HG03432 (cell line): ENCODE measurements at regions not wholly inside any gene's neighbourhood (a gene's known extent, or its start where the extent isn't known, plus 50 kb on each side); places are given as distances from the start of the nearest gene placed in this dataset.

Experiments
- ATAC-seq: cut with Tn5 transposase; IDR thresholded peaks from one replicate; pipeline ENCODE4 v1.9.1; 2021; ENCODE audit warnings: mild to moderate bottlenecking, moderate library complexity; ENCODE audit not compliant: unreplicated experiment

DNA sequence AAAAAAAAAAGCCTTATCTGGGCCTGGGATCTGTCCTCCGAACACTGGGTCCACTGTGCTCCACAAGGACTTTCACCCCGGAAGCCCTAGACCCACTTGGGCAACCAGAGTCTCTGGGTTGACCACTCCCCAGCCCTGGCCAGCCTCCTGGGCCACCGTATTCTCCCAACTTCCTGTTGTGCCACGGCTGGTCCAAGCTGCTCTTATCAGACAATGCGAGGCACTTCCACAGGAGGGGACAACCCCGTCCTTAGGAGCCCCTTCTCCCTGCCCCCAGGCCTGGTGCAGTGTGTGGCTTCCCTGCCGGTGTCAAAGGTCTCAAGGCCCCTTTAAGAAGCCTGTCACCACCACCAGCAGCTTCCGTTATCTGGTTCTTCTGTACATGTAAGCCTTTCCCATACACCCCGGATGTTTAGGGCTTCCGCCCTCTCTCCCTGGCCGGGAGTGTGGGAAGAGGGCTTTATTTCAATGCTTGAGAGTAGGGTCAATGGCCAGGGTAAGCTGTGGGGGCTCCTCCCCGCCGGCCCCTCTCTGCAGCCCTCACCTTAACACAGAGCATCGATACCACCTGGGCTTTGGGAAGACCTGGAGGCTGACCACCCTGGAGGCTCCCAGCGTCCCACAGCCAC lies 313.0 kb downstream of the SEC14L1 start:
- ATAC-seq, result no peak

DNA sequence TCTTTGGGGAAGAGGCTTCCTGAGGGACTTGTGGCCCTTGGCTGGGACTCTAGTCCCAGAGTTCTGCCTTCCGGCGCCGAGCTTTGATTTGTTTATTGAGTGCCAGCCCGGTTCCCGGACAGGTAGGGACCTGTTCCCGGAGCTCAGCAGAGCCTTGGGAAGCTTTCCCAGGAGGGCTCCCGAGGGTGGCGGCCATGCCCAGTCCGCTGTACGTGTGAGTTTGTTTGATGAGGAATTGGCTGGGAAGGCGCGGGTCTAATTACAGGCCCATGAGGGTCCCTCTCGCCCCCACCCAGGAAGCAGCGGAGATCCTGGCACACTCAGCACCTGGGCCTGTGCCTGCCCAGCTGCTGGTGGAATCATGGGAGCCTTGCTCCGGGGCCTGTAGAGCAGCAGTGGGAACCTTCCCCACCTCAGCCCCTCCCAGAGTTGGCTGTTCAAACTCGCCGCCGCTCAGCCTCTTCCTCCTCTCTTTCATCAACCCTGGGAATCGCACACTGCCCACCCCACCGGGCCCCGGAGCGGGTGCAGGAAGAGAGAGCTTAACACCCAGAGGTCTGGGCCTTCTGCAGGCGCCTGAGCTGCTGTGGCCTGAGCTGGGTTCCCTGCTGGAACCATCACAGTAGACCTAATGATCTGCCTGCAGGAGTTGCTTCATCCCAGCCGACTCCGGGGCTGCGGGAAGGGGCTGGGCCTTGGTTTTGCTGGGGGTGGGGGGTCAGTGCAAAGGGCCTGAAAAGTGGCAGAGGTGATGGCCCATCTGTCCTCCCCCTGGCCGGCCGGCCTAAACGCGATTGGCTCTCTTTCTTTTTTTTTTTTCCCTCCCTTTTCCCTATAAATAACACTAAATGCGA lies 313.7 kb downstream of the SEC14L1 start:
- ATAC-seq, result no peak

DNA sequence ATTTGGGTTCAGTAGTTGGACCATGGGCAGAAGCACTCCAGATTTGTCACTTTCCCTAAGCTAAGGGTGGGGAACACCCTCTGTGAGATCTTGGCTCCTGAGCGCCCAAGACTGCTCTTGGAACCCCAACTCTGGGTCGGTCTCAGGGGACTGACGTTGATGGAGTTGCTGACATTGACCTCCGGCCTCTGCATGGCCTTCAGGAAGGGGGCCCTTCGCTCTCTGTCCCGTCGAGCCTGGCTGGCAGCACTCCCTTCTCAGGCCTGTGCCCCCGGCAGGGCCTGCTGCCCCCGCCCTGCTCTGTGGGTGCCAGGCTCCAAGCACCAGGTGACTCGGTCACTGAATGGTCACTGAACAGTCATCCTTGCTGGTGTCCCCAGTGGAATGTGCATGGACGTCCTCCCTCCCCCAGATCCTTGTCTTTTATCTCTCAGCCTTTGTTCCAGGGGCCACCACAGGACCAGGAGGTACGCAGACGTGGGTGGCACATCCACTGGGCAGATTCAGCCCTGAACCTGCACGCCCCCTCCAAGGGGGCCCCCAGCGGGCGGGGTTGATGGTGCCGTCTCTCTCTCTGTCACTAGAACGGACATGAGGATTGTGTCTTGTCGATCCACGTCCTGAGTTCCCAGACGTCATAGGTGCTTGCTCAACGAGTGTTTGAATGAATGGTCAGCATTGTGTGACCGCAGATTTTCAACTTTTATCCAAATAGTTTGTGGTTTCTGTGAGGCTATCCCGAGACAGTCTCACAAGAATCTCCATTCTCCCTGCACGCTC lies 314.5 kb downstream of the SEC14L1 start:
- no peak for ATAC-seq

DNA sequence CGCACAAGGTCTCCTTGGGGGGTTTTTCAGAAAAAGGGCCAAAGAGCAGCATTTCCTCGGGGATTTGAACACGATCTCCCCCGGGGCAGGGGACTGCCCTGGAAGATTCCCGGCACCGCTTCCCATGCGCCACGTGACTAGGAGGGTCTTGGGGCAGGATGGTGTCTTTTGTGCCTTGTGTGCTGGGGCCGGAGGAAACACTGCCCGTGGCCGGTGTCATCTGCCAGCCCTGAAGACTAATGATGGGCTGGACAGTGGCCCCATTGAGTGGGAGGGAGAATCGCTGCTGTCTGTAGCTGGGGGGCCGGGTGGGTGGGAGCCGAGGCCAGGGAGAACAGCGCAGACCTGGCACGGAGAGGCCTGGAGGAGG lies 315.1 kb downstream of the SEC14L1 start:
- no peak for ATAC-seq

DNA sequence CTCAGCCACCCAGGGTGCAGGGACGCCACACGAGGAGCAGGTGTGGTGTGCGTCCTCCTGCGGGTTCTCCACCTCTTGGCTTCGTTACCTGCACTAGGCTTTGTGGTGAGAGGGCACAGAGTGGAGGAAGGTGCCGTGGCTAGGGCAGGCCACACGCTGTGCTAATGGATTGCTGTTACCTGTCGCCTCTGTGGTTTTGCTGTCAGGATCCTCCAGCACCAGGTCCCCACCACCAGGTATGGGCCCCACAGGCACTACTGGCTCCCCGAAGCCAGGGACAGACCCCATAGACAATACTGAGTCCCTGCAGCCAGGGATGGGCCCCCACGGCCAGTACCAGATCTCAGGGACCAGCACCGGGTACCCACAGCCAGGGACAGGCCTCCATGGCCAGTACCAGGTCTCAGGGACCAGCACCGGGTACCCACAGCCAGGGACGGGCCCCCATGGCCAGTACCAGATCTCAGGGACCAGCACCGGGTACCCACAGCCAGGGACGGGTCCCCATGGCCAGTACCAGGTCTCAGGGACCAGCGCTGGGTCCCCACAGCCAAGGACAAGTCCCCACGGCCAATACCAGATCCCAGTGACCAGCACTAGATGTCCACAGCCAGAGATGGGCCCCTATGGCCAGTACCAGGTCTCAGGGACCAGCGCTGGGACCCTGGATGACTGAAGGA lies 315.6 kb downstream of the SEC14L1 start:
- ATAC-seq, result no peak

DNA sequence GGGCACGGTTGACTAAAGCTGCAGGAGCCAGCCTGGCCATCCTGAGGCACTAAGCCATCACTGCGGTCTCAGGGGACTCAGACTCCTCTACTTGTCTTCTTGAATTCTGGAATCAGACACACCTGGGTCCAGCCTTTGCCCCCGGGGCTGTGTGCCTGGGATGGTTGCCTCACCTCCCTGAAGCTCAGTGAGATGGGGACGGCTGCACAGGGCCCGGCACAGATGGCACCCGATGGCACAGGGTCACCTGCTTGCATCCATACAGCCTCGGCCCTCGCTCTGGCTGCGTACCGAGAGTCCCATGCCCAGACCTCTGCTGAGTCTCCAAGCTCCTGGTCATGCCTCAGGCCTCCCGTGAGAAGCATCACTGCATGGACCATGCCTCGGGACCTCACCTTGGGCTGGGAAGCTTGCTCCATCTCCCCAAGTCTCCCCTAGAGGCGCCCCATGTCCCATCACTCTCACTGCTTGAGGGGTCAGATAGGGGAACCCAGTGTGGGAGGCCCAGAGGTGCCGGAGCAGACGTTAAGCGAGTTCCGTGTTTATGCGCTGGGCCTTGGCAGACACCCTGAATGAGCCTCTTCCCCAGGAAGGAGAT lies 316.3 kb downstream of the SEC14L1 start:
- ATAC-seq, result no peak

DNA sequence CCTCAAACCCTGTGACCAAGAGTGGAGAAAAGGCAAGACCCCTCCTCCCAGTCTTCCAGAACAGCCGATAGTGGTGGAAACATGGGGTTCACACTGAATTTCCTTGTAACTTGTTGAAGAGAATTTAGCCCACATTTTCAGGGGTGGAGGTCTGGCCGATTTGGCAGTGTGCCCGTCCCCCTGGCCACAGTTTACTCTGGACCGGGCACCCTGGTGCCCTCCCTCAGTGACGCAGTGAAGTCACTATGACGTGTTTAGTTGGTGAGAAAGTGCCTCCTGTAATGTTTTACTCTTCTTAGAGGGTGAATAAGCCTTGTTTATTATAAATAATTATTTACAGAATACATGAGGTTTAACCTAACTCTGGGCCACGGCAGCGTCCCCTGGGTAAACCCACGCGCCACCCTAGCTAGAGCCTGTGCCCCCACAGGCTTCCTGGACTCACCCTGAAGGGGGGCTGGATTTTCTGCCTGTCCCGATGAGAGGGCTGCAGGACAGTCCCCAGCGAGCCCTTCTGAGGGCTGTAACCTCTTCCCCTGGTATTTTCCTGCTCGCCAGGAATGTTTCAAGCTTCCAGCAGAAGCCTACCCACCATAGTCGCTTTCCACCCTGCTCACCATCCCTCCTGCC lies 316.9 kb downstream of the SEC14L1 start:
- no peak for ATAC-seq

DNA sequence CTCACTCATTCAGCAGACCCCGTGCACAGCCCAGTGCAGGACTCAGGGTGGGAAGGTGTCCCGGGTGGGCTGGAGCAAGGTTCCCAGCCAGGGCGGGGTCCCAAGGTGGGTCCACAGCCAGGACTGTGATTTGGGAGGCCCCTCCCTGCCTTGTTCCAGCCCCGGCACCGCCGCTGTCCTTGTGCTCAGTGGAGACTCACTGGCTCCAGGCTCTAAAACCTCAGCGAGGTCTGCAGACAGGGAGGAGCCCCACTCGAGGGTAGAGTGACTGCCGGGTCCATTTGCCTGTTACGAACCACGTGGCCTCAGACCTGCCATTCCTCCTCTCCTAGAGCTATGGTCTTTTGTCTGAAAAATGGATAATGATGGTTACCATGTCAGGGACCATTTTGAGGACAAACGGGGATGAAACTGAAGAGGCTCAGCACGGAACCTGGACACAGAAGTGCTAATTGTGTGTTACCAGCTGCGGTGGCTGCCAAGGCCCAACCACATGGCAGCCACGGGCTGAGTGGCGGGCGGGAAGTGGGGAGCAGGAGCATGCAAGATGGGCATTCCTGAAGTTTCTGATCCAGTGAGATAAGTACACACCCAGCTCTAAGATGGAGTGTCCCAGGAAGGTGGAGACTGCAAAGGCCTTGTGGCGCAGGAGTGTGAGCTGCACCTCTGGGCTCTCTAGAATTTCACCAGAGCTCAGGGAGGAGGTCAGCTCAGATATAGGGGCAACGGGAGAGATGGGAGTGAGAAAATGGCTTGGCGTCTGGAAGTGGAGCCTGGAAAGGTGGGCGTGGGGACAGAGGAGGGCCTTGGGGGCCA lies 317.6 kb downstream of the SEC14L1 start:
- no peak for ATAC-seq

DNA sequence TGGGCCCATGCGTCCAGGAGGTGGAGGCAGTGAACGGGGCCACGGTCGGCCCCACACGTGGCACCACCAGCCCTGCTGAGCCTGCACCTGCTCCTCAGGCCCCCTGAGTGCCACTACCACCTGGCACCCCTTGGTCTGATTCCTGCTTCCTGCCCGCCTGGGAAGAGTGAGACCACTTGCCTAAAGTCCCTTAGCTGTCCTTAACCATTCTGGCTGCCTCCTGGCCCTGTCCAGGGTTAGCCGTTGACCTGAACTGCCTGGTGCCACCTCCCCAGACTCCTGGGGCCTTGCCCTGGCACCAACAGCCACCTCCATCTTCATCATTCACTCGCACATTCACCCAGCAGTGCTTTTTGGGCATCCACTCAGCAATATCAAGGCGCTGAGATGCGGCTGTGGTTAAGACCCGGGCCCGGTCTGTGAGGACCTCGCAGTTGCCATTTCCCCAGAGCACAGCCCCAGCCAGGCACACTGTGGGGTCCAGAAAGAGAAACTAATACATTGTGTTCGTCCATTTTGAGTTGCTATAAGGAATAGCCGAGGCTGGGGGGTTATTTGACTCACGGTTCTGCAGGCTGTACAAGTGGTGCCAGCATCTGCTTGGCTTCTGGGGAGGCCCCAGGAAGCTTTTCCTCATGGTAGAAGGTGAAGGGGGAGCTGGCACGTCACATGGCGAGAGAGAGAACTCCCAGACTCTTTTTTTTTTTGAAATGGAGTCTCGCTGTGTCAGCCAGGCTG lies 318.4 kb downstream of the SEC14L1 start:
- ATAC-seq, result no peak

DNA sequence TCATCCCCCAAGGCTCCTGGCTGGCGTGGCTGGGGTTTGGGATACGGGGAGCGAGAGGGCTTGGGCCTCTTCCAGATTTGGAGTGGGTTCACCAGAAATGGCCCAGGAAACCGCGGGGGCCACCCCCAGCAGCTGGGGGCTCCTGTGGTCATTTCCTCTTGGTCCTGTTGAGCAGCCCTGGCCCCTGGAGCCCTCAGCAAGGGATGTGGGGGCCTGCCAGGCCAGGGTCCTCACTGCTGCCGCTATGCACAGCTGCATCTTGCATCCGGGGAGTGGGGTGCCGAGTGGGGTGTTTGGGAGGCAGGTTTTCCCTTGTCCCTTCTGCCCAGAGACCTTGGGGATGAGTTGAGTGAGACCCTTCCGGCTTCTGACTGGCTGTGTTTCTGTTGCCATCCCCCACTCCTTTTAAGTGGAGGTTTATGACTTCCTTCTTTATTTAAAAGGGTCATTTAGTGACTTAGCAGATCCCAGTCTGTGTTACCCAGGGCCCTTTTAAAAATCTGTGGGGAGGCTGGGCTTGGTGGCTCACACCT lies 319.8 kb downstream of the SEC14L1 start:
- ATAC-seq, result no peak

DNA sequence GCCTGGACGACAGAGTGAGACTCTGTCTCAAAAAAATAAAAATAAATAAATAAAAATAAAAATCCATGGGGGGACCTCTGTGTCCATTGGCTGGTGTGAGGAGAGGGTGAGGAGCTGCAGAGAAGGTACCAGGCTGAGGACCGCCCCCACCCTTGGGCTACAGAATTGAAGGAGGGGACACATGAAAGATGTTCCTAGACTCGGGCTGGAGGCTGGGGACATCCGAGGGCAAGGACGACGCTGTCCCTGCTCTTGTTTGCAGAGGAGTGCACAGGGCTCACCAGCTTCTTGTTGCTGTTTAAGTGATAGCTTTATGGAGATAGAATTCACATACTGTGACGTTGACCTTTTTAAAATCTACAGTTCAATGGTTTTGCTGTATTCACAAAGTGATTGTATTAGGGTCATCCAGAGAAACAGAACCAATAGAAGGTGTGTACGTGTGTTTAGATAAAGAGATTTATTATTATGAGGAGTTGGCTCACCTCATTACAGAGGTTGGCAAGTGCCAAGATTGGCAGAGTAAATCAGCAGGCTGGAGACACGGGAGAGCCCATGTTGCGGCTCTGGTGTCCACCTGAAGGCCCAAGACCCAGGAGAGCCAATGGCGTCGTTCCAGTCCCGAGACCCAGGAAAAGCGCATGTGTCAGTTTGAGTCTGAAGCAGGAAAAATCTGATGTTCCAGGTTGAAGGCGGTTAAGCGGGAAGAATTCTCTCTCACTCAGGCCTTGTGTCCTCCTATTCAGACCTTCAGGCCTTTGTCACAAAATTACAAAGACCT lies 320.7 kb downstream of the SEC14L1 start:
- no peak for ATAC-seq

DNA sequence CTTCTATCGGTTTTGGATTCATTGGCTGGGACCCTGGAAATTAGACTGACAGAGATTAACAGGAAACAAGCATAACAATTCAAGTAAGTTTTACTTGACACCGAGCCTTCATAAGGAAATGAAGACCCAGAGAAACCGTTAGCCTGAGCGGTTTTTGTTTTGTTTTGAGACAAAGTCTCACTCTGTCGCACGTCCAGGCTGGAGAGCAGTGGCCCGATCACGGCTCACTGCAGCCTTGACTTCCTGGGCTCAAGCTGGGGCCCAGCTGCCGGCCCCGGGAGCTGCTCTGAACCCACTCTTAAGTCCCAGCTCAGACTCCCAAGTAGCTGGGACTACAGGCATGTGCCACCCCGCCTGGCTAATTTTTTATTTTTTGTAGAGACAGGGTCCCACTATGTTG lies 321.3 kb downstream of the SEC14L1 start:
- ATAC-seq, result peak; percentile 34

DNA sequence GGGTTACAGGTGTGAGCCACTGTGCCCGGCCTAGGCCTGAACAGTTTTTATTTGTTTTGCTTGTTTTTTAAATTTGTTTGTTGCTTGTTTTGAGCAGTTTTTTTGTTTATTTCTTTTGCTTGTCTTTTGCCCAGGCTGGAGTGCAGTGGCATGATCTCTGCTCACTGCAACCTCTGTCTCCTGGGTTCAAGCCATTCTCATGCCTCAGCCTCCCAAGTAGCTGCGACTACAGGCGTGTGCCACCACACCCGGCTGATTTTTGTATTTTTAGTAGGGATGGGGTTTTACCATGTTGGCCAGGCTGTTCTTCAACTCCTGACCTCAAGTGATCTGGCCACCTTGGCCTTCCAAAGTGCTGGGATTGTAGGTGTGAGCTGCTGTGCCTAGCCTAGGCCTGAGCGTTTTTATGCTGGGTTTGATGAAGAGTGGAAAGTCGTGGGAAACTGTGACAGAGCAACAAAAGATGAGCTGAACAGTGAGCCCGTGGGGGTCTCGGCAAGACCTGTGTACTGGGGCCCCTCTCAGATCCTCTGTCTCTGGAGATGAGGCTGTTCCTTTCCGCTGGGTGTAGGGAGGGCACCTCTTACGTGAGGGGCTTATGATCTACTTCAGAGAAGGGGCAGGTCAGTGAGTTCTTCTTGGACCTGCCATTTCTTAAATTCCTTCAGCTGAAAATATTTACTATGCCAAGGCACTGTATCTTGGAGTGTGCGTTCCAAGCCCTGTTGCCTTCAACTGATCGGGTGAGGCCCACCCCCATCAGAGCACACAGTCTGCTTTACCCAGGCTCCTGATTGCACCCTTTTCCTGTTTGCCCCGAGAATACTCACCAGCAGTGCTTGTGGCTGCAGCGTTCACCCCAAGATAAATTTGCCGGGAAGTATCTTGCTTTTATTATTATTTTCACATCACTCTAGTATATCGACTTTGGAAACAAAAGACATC lies 322.1 kb downstream of the SEC14L1 start:
- ATAC-seq, result no peak

DNA sequence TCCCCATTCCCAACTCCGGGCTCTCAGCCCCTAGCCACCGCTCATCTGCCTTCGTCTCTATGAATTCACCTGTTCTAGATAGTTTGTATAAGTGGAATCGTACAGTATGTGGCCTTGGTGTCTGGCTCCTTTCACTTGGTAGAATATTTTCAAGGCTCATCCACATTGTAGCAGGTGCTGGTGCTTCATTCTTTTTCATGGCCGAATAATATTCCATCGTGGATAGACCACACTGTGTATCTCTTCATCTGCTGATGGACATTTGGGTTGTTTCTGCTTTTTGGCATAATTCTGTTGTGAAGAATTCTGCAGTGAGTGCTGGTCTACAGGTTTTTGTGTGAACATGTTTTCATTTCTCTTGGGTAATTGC lies 324.2 kb downstream of the SEC14L1 start:
- no peak for ATAC-seq

DNA sequence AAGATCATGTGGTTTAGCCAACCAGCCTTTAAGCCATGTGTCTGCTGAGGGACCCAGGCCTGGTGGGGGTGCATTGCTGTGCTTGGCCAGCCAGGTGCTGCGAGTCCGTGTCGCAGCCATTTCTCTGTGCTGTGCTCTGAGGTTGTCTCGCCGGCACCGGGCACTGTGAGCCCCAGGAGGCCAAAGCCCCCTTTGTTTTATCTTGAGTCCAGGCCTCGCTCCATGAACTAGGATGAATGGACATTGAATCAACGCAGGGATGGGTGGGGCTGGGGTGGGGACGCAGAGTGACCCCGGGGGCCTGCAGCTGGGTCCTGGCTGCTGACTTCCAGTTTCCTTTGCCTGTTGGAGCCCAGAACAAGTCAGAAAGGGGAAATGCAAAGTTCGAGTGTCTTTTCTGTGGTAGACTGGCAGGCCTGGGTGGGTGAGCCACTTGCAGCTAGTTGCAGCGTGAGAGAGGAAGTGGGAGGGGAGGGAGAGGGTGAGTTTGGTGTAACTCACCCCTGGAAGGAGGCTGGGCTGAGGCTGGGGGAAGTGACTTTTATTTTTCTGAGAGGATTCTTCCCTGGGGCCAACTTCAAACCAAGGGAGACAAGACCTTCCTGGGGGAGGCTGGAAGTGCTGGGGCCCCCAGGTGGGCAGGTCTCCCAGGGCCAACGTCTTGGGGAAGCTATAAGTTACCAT lies 324.7 kb downstream of the SEC14L1 start:
- peak; percentile 54 for ATAC-seq

DNA sequence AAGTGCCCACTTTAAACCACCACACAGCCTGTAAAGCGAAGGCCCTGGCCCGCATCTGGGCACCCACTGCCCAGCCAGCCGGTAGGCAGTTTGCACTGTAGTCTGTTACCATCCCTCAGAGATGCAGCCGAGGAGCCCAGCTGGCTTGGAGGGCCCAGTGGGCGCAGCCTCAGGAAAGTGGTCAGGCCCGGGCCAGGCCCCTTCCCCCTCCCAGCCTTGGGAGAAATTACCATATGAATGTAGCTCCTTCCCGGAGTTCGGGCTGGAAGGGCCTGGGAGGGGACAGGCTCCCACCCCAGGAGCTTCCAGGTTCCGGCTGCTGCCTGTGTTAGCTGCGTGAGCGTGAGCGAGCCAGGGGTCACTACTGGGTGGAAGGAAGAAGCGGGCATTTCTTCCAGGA lies 325.4 kb downstream of the SEC14L1 start:
- ATAC-seq, result no peak
